Calu3 (cell line): ENCODE measurements at regions not wholly inside any gene's neighbourhood (a gene's known extent, or its start where the extent isn't known, plus 50 kb on each side); places are given as distances from the start of the nearest gene placed in this dataset.

Source experiments
- BruUV-seq: library from RNA; stranded (reverse); fragments of 400-500 nt; replicated peaks from 2 replicates; lab custom pipeline; 2021; lab: Mats Ljungman, UMichigan
- CTCF ChIA-PET: fragments of 300-600 bp; sonication (Branson Sonifier 250); formaldehyde crosslinking; loops from one replicate; lab custom pipeline; 2022; ENCODE audit warnings: antibody characterized with exemption; lab: Charles Lee
- DNase-seq: peaks from one replicate; pipeline ENCODE4 v3.0.0; 2022
- H3K27ac Mint-ChIP-seq: one replicate; pipeline ENCODE4 v1.8.0; 2022; ENCODE audit warnings: mixed read lengths; ENCODE audit not compliant: unreplicated experiment
- H3K27me3 Mint-ChIP-seq: one replicate; pipeline ENCODE4 v1.8.0; 2022; ENCODE audit warnings: mixed read lengths; ENCODE audit not compliant: unreplicated experiment
- H3K36me3 Mint-ChIP-seq: one replicate; pipeline ENCODE4 v1.8.0; 2022; ENCODE audit warnings: mild to moderate bottlenecking, moderate library complexity, mixed read lengths; ENCODE audit not compliant: insufficient read depth, unreplicated experiment
- H3K4me1 Mint-ChIP-seq: one replicate; pipeline ENCODE4 v1.8.0; 2022; ENCODE audit warnings: mild to moderate bottlenecking, low read depth, mixed read lengths; ENCODE audit not compliant: unreplicated experiment
- H3K4me3 Mint-ChIP-seq: one replicate; pipeline ENCODE4 v1.8.0; 2022; ENCODE audit warnings: mild to moderate bottlenecking, low read depth, moderate library complexity, mixed read lengths; ENCODE audit not compliant: unreplicated experiment
- H3K9me3 Mint-ChIP-seq: one replicate; pipeline ENCODE4 v1.8.0; 2022; ENCODE audit warnings: low read depth, mixed read lengths; ENCODE audit not compliant: unreplicated experiment
- CTCF ChIP-seq: fragments of 200-600 bp; IDR thresholded peaks from one replicate; pipeline ENCODE4 v1.8.0; 2022; ENCODE audit warnings: antibody characterized with exemption; ENCODE audit not compliant: unreplicated experiment
- intact Hi-C: fragments of 100-400 bp; cut with micrococcal nuclease; formaldehyde crosslinking; loops from one replicate; pipeline ENCODE4 v1.10.0; 2022; ENCODE audit not compliant: unreplicated experiment

- intact Hi-C loops, result no loop called here
- Mint-ChIP-seq H3K4me1 (no peaks in the 10 kb centered on the region), H3K9me3 (no peaks in the 10 kb centered on the region), H3K36me3 (no peaks in the 10 kb centered on the region), H3K27me3 (no peaks in the 10 kb centered on the region), H3K27ac (no peak overlapping the region), H3K4me3 (no peak overlapping the region)
- BruUV-seq, result no TSS peak
- no peak for TF ChIP-seq CTCF
- CTCF ChIA-PET, result no interaction called here
- DNase-seq, result no peak
These were observed 160.5 kb downstream of the TEX29 start for GRCh38 chr13:111480976-111481375.

- no peaks in the 10 kb centered on the region for H3K27me3 Mint-ChIP-seq
- H3K4me3 Mint-ChIP-seq, result no peak overlapping the region
- DNase-seq, result no peak
- intact Hi-C loops, result no loop called here
- BruUV-seq, result no TSS peak
- no peaks in the 10 kb centered on the region for H3K9me3 Mint-ChIP-seq
- no peaks in the 10 kb centered on the region for H3K4me1 Mint-ChIP-seq
- CTCF ChIA-PET, result no interaction called here
- no peak for TF ChIP-seq CTCF
- no peak overlapping the region for H3K27ac Mint-ChIP-seq
- no peaks in the 10 kb centered on the region for H3K36me3 Mint-ChIP-seq
These were observed 161.7 kb downstream of the TEX29 start for GRCh38 chr13:111482126-111482525.

GRCh38 chr13:111482806-111483620, 162.6 kb downstream of the TEX29 start:
- H3K9me3 Mint-ChIP-seq, result no peaks in the 10 kb centered on the region
- no peaks in the 10 kb centered on the region for H3K36me3 Mint-ChIP-seq
- DNase-seq, result no peak
- no peaks in the 10 kb centered on the region for H3K4me1 Mint-ChIP-seq
- no peaks in the 10 kb centered on the region for H3K27me3 Mint-ChIP-seq
- TF ChIP-seq CTCF, result no peak
- BruUV-seq, result no TSS peak
- CTCF ChIA-PET, result no interaction called here
- H3K27ac Mint-ChIP-seq, result no peak overlapping the region
- H3K4me3 Mint-ChIP-seq, result no peak overlapping the region
- intact Hi-C loops, result no loop called here

- no peak for DNase-seq
- H3K9me3 Mint-ChIP-seq, result no peaks in the 10 kb centered on the region
- H3K4me1 Mint-ChIP-seq, result no peaks in the 10 kb centered on the region
- H3K36me3 Mint-ChIP-seq, result no peaks in the 10 kb centered on the region
- intact Hi-C loops, result no loop called here
- H3K27me3 Mint-ChIP-seq, result no peaks in the 10 kb centered on the region
- CTCF ChIA-PET, result no interaction called here
- H3K27ac Mint-ChIP-seq, result no peak overlapping the region
- BruUV-seq, result no TSS peak
- TF ChIP-seq CTCF, result no peak
- no peak overlapping the region for H3K4me3 Mint-ChIP-seq
These were observed 163.2 kb downstream of the TEX29 start for GRCh38 chr13:111483621-111483987.
